NCI-H1436 treated with DMSO at 0.1 percent for 48 hours (cell line): ENCODE measurements at regions not wholly inside any gene's neighbourhood (a gene's known extent, or its start where the extent isn't known, plus 50 kb on each side); places are given as distances from the start of the nearest gene placed in this dataset.
"Not testable (repeated sequence)": the region's sequence is repeated elsewhere in the genome, so short reads cannot be mapped to it uniquely, and the experiment has no call there.

Source experiments
- DNase-seq: peaks from one replicate; lab custom pipeline; 2025; lab: John Stamatoyannopoulos, UW

GRCh38 chr1:228669242-228669585, 66.1 kb upstream of the RHOU start:
- DNase-seq = no peak

- DNase-seq = not testable (repeated sequence)
Observed at GRCh38 chr1:228681076-228681565, 54.2 kb upstream of the RHOU start.

GRCh38 chr1:228683428-228683827, 51.9 kb upstream of the RHOU start:
- DNase-seq = no peak

GRCh38 chr1:228684607-228685006, 50.7 kb upstream of the RHOU start:
- DNase-seq = no peak

GRCh38 chr1:228685081-228685660, 50.1 kb upstream of the RHOU start:
- no peak for DNase-seq
